ENCODE measurements at regions not wholly inside any gene's neighbourhood (a gene's known extent, or its start where the extent isn't known, plus 50 kb on each side); places are given as distances from the start of the nearest gene placed in this dataset.

DNA sequence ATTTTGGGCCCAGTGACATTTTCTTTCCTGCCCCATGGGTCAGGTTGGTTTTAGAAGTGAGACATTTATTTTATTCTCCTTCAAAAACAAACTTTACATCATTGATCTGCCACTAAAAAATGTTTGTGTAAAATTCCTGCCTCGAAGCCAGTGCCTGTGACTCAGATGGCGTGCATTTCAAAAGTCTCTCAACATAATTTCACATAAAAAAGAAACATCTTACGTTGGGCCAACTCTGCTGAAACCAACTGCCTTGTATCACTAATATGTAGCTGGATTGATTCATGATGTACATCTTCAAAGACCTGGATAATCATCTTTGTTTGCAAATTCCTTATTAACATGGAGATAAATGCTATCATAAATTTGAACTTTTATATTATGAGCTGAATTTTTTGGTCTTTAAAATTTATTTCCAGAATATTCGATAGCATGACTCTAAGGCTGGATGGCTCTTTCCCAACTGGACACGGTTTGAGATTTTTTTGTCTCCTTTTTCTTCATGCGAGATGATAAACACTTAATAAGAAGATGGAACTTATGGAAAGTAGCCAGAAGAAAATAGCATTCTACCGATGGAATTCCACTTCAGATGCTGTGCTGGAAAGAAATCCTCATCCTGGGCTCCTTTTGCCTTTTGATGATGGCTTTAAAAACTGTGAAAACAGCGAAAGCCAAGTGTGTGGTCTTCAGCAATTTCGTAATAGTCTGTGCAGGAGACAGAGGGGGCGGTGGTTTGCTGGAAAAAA lies 420.5 kb downstream of the FGF9 start:
- DNase-seq: no peak
- Histone ChIP-seq H3K27me3 (ENCODE audit: low read length) (no peaks in the 10 kb centered on the region), H3K27ac (ENCODE audit: low read length) (no peak overlapping the region), H3K9me2 (replicated peaks; ENCODE audit: low read length) (no peaks in the 10 kb centered on the region), H3K79me2 (ENCODE audit: low read length) (no peaks in the 10 kb centered on the region), H2AFZ (ENCODE audit: low read length) (no peak overlapping the region), H3K4me1 (ENCODE audit: insufficient read depth, low read length) (no peaks in the 10 kb centered on the region), H3K36me3 (ENCODE audit: low read depth, low read length) (no peaks in the 10 kb centered on the region), H4K20me1 (ENCODE audit: low read length) (no peaks in the 10 kb centered on the region), H3K4me3 (ENCODE audit: low read length) (no peak overlapping the region), H3K4me2 (ENCODE audit: low read length) (no peak overlapping the region), H3K9ac (ENCODE audit: low read length) (no peak overlapping the region), H3F3A (ENCODE audit: low read length, unreplicated experiment) (no peaks in the 10 kb centered on the region), H3K9me3 (ENCODE audit: low read length) (no peaks in the 10 kb centered on the region)
- BruUV-seq (replicated peaks): no TSS peak
- POLR2A ChIA-PET (ENCODE audit: unreplicated experiment): no interaction called here
- no peak for ATAC-seq
- CTCF ChIA-PET: no interaction called here
- TF ChIP-seq EZH2phosphoT487 (IDR thresholded peaks at IDR 0.05; ENCODE audit: borderline replicate concordance, low read length): no peak
- TF ChIP-seq EZH2 (IDR thresholded peaks at IDR 0.05; ENCODE audit: low read length, unreplicated experiment): no peak
- TF ChIP-seq, protein P1, sequence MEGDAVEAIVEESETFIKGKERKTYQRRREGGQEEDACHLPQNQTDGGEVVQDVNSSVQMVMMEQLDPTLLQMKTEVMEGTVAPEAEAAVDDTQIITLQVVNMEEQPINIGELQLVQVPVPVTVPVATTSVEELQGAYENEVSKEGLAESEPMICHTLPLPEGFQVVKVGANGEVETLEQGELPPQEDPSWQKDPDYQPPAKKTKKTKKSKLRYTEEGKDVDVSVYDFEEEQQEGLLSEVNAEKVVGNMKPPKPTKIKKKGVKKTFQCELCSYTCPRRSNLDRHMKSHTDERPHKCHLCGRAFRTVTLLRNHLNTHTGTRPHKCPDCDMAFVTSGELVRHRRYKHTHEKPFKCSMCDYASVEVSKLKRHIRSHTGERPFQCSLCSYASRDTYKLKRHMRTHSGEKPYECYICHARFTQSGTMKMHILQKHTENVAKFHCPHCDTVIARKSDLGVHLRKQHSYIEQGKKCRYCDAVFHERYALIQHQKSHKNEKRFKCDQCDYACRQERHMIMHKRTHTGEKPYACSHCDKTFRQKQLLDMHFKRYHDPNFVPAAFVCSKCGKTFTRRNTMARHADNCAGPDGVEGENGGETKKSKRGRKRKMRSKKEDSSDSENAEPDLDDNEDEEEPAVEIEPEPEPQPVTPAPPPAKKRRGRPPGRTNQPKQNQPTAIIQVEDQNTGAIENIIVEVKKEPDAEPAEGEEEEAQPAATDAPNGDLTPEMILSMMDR (conservative IDR thresholded peaks at IDR 0.05; ENCODE audit: low read depth, low read length): no peak
- intact Hi-C loops (cut with micrococcal nuclease): no loop called here

DNA sequence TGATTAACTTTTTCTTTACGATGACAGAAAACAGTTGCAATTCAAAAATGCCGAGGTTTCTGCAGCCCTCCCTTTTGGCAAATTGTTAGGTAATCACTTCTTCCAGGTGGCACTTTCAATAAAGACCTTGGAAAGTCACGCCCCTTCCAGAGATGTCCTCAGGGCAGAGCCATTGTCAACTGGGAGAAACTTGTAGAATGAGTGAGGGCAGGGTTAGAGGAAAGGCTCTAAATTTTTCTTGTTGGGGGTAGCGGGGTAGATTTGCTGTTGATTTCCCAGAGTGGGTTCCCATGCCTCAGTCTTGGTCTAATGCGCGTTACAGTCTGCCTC lies 421.1 kb downstream of the FGF9 start:
- ChIA-PET CTCF (no interaction called here), POLR2A (ENCODE audit: unreplicated experiment) (no interaction called here)
- Histone ChIP-seq H4K20me1 (ENCODE audit: low read length) (no peaks in the 10 kb centered on the region), H3K27me3 (ENCODE audit: low read length) (no peaks in the 10 kb centered on the region), H3K9me2 (replicated peaks; ENCODE audit: low read length) (no peaks in the 10 kb centered on the region), H3K27ac (ENCODE audit: low read length) (no peak overlapping the region), H3K4me1 (ENCODE audit: insufficient read depth, low read length) (no peaks in the 10 kb centered on the region), H3K9ac (ENCODE audit: low read length) (no peak overlapping the region), H3F3A (ENCODE audit: low read length, unreplicated experiment) (no peaks in the 10 kb centered on the region), H3K9me3 (ENCODE audit: low read length) (no peaks in the 10 kb centered on the region), H3K79me2 (ENCODE audit: low read length) (no peaks in the 10 kb centered on the region), H3K4me3 (ENCODE audit: low read length) (no peak overlapping the region), H2AFZ (ENCODE audit: low read length) (no peak overlapping the region), H3K36me3 (ENCODE audit: low read depth, low read length) (no peaks in the 10 kb centered on the region), H3K4me2 (ENCODE audit: low read length) (no peak overlapping the region)
- no peak for DNase-seq
- ATAC-seq: no peak
- TF ChIP-seq, protein P1 (conservative IDR thresholded peaks at IDR 0.05; ENCODE audit: low read depth, low read length): no peak
- TF ChIP-seq EZH2phosphoT487 (IDR thresholded peaks at IDR 0.05; ENCODE audit: borderline replicate concordance, low read length): no peak
- TF ChIP-seq EZH2 (IDR thresholded peaks at IDR 0.05; ENCODE audit: low read length, unreplicated experiment): no peak
- no TSS peak for BruUV-seq (replicated peaks)
- intact Hi-C loops (cut with micrococcal nuclease): no loop called here

DNA sequence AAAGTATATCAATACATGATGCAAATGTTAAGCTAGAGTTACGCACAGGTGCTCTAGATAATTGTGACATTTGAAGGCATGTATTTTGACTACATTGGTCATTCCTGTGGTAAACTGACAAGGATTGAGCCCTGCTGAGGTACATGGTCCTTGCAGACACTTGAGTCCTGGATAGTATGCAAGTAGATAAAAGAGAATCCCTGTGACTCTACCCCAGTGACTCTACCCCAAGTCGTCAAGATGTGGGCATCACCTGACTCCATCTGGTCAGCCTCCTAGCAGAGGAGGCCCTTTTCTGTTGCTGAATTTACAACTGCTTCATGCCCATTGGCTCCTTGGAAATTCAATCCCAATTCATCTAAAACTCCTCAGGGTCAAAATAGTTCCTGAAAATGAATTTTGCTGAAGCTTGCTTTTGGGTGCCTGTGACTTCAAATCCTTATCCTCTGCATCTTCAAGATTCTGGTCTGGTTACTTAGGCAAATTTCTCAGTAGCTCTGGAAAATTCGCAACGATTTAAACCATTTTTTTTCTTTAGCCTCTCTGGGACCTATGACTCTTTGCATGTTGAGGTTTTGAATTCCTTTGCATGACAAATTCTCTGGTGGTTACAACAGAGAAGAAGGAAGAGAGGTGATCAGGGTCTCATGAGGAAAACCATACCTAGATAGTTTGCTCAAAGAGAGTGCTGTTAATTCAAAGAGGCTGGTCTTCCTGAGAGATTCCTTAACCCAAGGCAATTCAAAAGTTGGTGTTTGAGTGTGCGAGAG lies 422.1 kb downstream of the FGF9 start:
- no peaks in the 10 kb centered on the region for H4K20me1 ChIP-seq (ENCODE audit: low read length)
- intact Hi-C loops (cut with micrococcal nuclease): no loop called here

More for the DNA sequence above, 422.1 kb downstream of the FGF9 start:
- ATAC-seq (no peak), DNase-seq (no peak)
- Histone ChIP-seq H3K4me2 (ENCODE audit: low read length) (no peak overlapping the region), H3K9ac (ENCODE audit: low read length) (no peak overlapping the region), H3K27me3 (ENCODE audit: low read length) (no peaks in the 10 kb centered on the region), H2AFZ (ENCODE audit: low read length) (no peak overlapping the region), H3K79me2 (ENCODE audit: low read length) (no peaks in the 10 kb centered on the region), H3K4me1 (ENCODE audit: insufficient read depth, low read length) (no peaks in the 10 kb centered on the region), H3K9me3 (ENCODE audit: low read length) (no peaks in the 10 kb centered on the region), H3F3A (ENCODE audit: low read length, unreplicated experiment) (no peaks in the 10 kb centered on the region), H3K36me3 (ENCODE audit: low read depth, low read length) (no peaks in the 10 kb centered on the region), H3K9me2 (replicated peaks; ENCODE audit: low read length) (no peaks in the 10 kb centered on the region), H3K27ac (ENCODE audit: low read length) (no peak overlapping the region), H3K4me3 (ENCODE audit: low read length) (no peak overlapping the region)
- CTCF ChIA-PET: no interaction called here
- BruUV-seq (replicated peaks): no TSS peak
- TF ChIP-seq, protein P1 (conservative IDR thresholded peaks at IDR 0.05; ENCODE audit: low read depth, low read length): no peak
- POLR2A ChIA-PET (ENCODE audit: unreplicated experiment): no interaction called here
